ENCODE measurements at regions not wholly inside any gene's neighbourhood (a gene's known extent, or its start where the extent isn't known, plus 50 kb on each side); places are given as distances from the start of the nearest gene placed in this dataset.

GRCh38 chr3:15926871-15927270 is 129.1 kb upstream of the ANKRD28 start:
- no peak overlapping the region for H3K56ac ChIP-seq (ENCODE audit: insufficient read length, low read depth, low read length)
- H3K18ac ChIP-seq (ENCODE audit: insufficient read length, low read depth, low read length), result no peak overlapping the region
- no peak overlapping the region for H2BK15ac ChIP-seq (ENCODE audit: low read depth, low read length)
- no peak overlapping the region for H3T11ph ChIP-seq (ENCODE audit: low read length)
- H3K4me1 ChIP-seq (ENCODE audit: insufficient read depth, low read length), result no peaks in the 10 kb centered on the region
- no peak overlapping the region for H3K27ac ChIP-seq (ENCODE audit: insufficient read length, low read depth, low read length)
- no peak overlapping the region for H3K14ac ChIP-seq (ENCODE audit: insufficient read depth, low read length)
- DNase-seq, result no peak
- H2BK20ac ChIP-seq (ENCODE audit: low read depth, low read length, poor library complexity, severe bottlenecking), result no peak overlapping the region
- H3K79me2 ChIP-seq (ENCODE audit: insufficient read depth, low read length), result no peaks in the 10 kb centered on the region
- H3K4me2 ChIP-seq (ENCODE audit: insufficient read depth, insufficient read length, low read length), result no peak overlapping the region
- H3K4ac ChIP-seq (ENCODE audit: low read depth, low read length), result no peak overlapping the region
- TF ChIP-seq CTCF (conservative IDR thresholded peaks at IDR 0.05), result no peak
- H3K9me3 Mint-ChIP-seq, result no peaks in the 10 kb centered on the region
- no peak overlapping the region for H4K91ac ChIP-seq (ENCODE audit: insufficient read length, low read depth, low read length)
- no peak overlapping the region for H3K27ac Mint-ChIP-seq
- no peaks in the 10 kb centered on the region for H4K20me1 ChIP-seq (ENCODE audit: control insufficient read depth, insufficient read depth, insufficient read length)
- no peak overlapping the region for H4K8ac ChIP-seq (replicated peaks; ENCODE audit: insufficient read length, low read depth, low read length)
- no peaks in the 10 kb centered on the region for H3K79me1 ChIP-seq (ENCODE audit: insufficient read depth, low read depth, low read length, poor library complexity, severe bottlenecking)
- no peak overlapping the region for H2AFZ ChIP-seq (ENCODE audit: low read length)
- H3K27me3 ChIP-seq (ENCODE audit: insufficient read depth, low read length), result no peaks in the 10 kb centered on the region
- H3K27me3 Mint-ChIP-seq (ENCODE audit: low read depth), result peaks cover 2% of the 10 kb centered on the region
- H3K4me1 Mint-ChIP-seq, result peaks cover 5 to 12% of the 10 kb centered on the region in 2 experiments
- WGBS (ENCODE audit: extremely low coverage, insufficient read length, low lambda C conversion rate), result no CpG with 5 or more reads among the region's 2 CpGs
- no peak overlapping the region for H3K9ac ChIP-seq (ENCODE audit: extremely low read depth, insufficient read length, low read length)
- no peak overlapping the region for H2BK12ac ChIP-seq (ENCODE audit: insufficient read length, low read depth, low read length)
- no peak overlapping the region for H2BK120ac ChIP-seq (ENCODE audit: low read depth, low read length, poor library complexity, severe bottlenecking)
- no peaks in the 10 kb centered on the region; a peak in 1 of 7 replicates for H3K36me3 Mint-ChIP-seq (ENCODE audit: insufficient read depth in 1 of 3, low read depth in 3 of 3)
- H2AK5ac ChIP-seq (ENCODE audit: insufficient read length, low read length), result no peak overlapping the region
- H3K23ac ChIP-seq (ENCODE audit: insufficient read length, low read depth, low read length), result no peak overlapping the region
- H4K5ac ChIP-seq (ENCODE audit: insufficient read length, low read depth, low read length), result no peak overlapping the region
- no peaks in the 10 kb centered on the region for H3K9me3 ChIP-seq (ENCODE audit: control insufficient read depth, low read depth, low read length)
- H3K4me3 Mint-ChIP-seq, result no peak overlapping the region
- no peaks in the 10 kb centered on the region for H3K23me2 ChIP-seq (ENCODE audit: insufficient read length, low read depth, low read length, poor library complexity, severe bottlenecking)
- H2BK5ac ChIP-seq (ENCODE audit: insufficient read length, low read length), result no peak overlapping the region
